NCI-H2227 treated with DMSO at 0.1 percent for 48 hours (cell line): ENCODE measurements at regions not wholly inside any gene's neighbourhood (a gene's known extent, or its start where the extent isn't known, plus 50 kb on each side); places are given as distances from the start of the nearest gene placed in this dataset.

Experiments
- DNase-seq: peaks from one replicate; lab custom pipeline; 2025; lab: John Stamatoyannopoulos, UW

GRCh38 chr1:38111589-38111988 is 65.0 kb upstream of the POU3F1 start:
- no peak for DNase-seq

GRCh38 chr1:38105267-38105666 is 58.7 kb upstream of the POU3F1 start:
- no peak for DNase-seq

GRCh38 chr1:38102636-38103035 is 56.0 kb upstream of the POU3F1 start:
- DNase-seq = no peak

- no peak for DNase-seq
These were observed 54.6 kb upstream of the POU3F1 start for GRCh38 chr1:38101037-38101785.

GRCh38 chr1:38098101-38098847 is 51.7 kb upstream of the POU3F1 start:
- no peak for DNase-seq

GRCh38 chr1:38097284-38097898 is 50.8 kb upstream of the POU3F1 start:
- no peak for DNase-seq
